Ectodermal cell (in vitro differentiated cells): ENCODE measurements at regions not wholly inside any gene's neighbourhood (a gene's known extent, or its start where the extent isn't known, plus 50 kb on each side); places are given as distances from the start of the nearest gene placed in this dataset.

Experiments used
- H3K27ac ChIP-seq: 2 replicates; pipeline ENCODE4 v1.7.0; 2013; ENCODE audit warnings: mild to moderate bottlenecking, low read depth, low read length; ENCODE audit not compliant: insufficient read depth, poor library complexity, severe bottlenecking
- H3K27me3 ChIP-seq: 2 replicates; pipeline ENCODE4 v1.7.0; 2013; ENCODE audit warnings: mild to moderate bottlenecking, low read length; ENCODE audit not compliant: insufficient read depth, control insufficient read depth, poor library complexity, severe bottlenecking
- H3K36me3 ChIP-seq: one replicate; pipeline ENCODE4 v1.7.0; 2013; ENCODE audit warnings: low read length; ENCODE audit not compliant: control insufficient read depth, insufficient read depth
- H3K4me1 ChIP-seq: one replicate; pipeline ENCODE4 v1.7.0; 2013; ENCODE audit warnings: low read length; ENCODE audit not compliant: control insufficient read depth, insufficient read depth
- H3K4me3 ChIP-seq: 2 replicates; pipeline ENCODE4 v1.7.0; 2013; ENCODE audit warnings: low read depth, low read length, control low read depth; ENCODE audit not compliant: insufficient read depth
- H3K9me3 ChIP-seq: 2 replicates; pipeline ENCODE4 v1.7.0; 2013; ENCODE audit warnings: mild to moderate bottlenecking, low read length, moderate library complexity; ENCODE audit not compliant: control insufficient read depth
- WGBS, 2 experiments: methylation state at CpG; one replicate each; pipeline ENCODE4 v1.1.7; 2013; ENCODE audit warnings: missing lambda C conversion rate in 2 of 2; 5-methylcytosine and 5-hydroxymethylcytosine counted together

GRCh38 chr14:97468220-97468619, 671.0 kb downstream of the VRK1 start:
- H3K4me1 ChIP-seq = peaks cover 3% of the 10 kb centered on the region
- 90 to 92% methylated on average over 4 to 6 of the region's 6 CpGs for WGBS, 2 experiments
- H3K4me3 ChIP-seq = no peak overlapping the region
- H3K27me3 ChIP-seq = no peaks in the 10 kb centered on the region
- no peaks in the 10 kb centered on the region for H3K36me3 ChIP-seq
- H3K9me3 ChIP-seq = no peaks in the 10 kb centered on the region
- no peak overlapping the region for H3K27ac ChIP-seq

DNA sequence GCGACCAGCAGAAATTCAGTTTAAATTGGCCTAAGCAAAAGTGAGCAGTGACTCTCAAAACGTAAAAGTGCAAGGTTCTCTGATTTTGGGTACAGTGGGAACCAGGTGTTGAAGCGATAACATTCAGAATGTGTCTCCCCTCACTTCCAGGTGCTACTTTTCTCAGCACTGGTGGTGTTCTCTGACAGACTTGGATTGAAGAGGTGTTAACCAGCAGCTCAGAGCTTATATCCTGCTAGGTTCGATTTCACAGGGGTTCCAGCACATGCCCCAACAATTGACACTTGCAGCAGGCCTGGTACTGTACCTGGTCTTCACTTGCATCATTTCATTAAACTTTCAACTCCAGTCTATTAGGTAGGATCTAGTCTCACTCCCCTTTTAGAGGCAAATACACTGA, 680.2 kb downstream of the VRK1 start:
- Histone ChIP-seq H3K4me3 (no peak overlapping the region), H3K9me3 (no peaks in the 10 kb centered on the region), H3K4me1 (no peaks in the 10 kb centered on the region), H3K27ac (no peak overlapping the region), H3K36me3 (no peaks in the 10 kb centered on the region), H3K27me3 (no peaks in the 10 kb centered on the region)
- 94% methylated on average over 4 of the region's 4 CpGs for WGBS, 2 experiments

DNA sequence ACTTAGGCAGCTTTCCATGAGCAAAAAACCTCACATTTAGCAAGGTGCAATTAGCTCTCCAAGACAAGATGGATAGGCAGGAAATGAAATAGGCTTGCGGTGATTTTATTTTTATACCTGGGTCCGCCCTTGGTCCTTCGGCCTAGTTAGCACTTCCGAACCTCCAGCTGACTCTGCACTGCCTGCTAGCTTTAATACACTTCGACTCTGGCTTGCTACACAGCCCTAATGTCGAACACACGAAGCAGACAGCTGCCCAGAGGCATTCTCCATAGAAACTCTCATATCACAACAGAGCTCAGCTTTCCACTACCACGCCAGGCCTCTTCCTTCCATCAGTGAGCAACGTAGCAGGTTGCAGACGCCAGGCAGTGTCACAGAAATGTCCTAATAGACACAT, 688.0 kb downstream of the VRK1 start:
- no peaks in the 10 kb centered on the region for H3K36me3 ChIP-seq
- H3K27ac ChIP-seq = no peak overlapping the region
- no peak overlapping the region for H3K4me3 ChIP-seq
- no peaks in the 10 kb centered on the region for H3K27me3 ChIP-seq
- 93 to 94% methylated on average over 10 of the region's 10 CpGs for WGBS, 2 experiments
- H3K4me1 ChIP-seq = no peaks in the 10 kb centered on the region
- H3K9me3 ChIP-seq = no peaks in the 10 kb centered on the region

- Histone ChIP-seq H3K9me3 (no peaks in the 10 kb centered on the region), H3K27ac (no peak overlapping the region), H3K4me1 (no peaks in the 10 kb centered on the region), H3K36me3 (no peaks in the 10 kb centered on the region), H3K4me3 (no peak overlapping the region), H3K27me3 (no peaks in the 10 kb centered on the region)
- WGBS, 2 experiments = 92% methylated on average over 13 of the region's 13 CpGs
Observed at GRCh38 chr14:97486601-97487120, 689.5 kb downstream of the VRK1 start.

GRCh38 chr14:97489750-97490149, 692.6 kb downstream of the VRK1 start:
- H3K27me3 ChIP-seq = no peaks in the 10 kb centered on the region
- 84 to 87% methylated on average over 9 to 10 of the region's 10 CpGs for WGBS, 2 experiments
- no peaks in the 10 kb centered on the region for H3K9me3 ChIP-seq
- H3K27ac ChIP-seq = no peak overlapping the region
- no peak overlapping the region for H3K4me3 ChIP-seq
- no peaks in the 10 kb centered on the region for H3K36me3 ChIP-seq
- H3K4me1 ChIP-seq = no peaks in the 10 kb centered on the region

DNA sequence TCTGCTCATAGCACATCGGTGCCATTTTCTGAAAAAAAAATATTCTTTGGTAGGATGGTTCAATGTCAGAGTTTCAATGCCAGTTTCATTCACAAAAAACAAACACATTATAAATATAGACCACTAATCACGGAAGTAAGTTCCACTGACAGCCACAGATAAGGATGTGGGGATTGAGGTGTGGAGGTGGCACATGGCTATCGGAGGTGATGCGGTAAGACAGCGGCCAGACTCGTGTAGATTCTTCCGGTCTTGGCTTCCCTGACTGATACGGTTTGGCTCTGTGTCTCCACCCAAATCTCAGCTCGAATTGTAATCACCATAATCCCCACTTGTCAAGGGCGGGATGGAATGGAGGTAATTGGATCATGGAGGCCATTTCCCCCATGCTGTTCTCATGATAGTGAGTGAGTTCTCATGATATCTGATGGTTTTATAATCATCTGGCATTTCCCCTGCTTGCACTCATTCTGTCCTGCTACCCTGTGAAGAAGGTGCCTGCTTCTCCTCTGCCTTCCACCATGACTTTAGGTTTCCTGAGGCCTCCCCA, 693.4 kb downstream of the VRK1 start:
- WGBS, 2 experiments = 93 to 95% methylated on average over 10 of the region's 10 CpGs

DNA sequence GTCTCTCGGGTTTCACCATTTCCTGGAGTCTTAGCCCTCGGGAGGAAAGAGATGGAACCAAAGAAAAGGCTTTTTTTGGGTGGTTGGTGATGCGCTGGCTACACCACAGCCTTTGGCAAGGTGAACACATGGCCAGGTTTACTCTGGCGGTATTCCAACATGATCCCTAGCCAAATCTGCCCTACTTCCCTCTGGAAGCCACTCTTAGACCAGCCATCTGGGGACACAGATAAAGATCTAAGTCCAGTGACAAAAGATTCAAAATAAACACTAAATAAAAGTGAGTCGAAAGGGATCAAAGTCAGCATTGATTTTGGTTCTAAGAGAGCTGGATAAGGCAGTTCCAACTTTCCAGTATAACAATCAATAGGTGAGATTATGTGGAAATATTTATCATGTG, 694.5 kb downstream of the VRK1 start:
- Histone ChIP-seq H3K27ac (no peak overlapping the region), H3K36me3 (no peaks in the 10 kb centered on the region), H3K9me3 (no peaks in the 10 kb centered on the region), H3K4me1 (no peaks in the 10 kb centered on the region), H3K4me3 (no peak overlapping the region), H3K27me3 (no peaks in the 10 kb centered on the region)
- WGBS, 2 experiments = 87 to 93% methylated on average over 4 to 5 of the region's 5 CpGs

More for the DNA sequence above, 693.4 kb downstream of the VRK1 start:
- Histone ChIP-seq H3K36me3 (no peaks in the 10 kb centered on the region), H3K27me3 (no peaks in the 10 kb centered on the region), H3K9me3 (no peaks in the 10 kb centered on the region), H3K4me1 (no peaks in the 10 kb centered on the region), H3K4me3 (no peak overlapping the region), H3K27ac (no peak overlapping the region)

DNA sequence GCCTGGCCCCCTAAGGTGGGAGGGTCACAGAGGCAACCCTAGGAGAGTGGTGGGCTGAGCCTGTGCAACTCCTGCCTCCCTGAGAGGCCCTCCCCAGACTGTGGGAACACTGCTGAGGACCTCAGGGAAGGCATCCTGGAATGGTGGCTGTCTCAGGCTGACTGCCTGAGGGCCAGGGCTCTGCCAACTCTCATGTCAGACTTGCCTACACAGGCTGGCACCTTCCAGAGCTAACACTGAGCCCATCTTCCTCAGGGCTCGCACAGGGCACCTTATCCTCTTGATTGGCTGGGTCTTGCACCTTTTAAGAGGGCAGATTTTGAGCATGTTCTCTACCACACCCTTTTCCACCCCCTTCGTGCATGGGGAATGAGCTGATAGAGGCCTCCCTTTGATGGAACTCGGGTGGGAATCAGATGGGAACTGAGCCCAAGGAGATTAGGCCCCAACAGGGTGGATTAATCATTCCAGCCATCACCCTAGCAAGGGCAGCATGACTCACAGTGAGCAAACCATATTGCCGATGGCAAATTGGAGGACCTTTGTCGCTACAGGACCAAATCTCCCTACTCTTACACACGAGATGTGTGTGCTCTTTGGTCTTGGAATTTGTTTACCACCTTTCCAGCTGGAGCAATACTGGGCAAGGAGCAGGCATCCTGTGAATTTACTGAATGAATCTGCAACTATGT, 702.8 kb downstream of the VRK1 start:
- Histone ChIP-seq H3K27ac (no peak overlapping the region), H3K36me3 (no peaks in the 10 kb centered on the region), H3K4me1 (no peaks in the 10 kb centered on the region), H3K4me3 (no peak overlapping the region), H3K27me3 (no peaks in the 10 kb centered on the region), H3K9me3 (no peaks in the 10 kb centered on the region)
- 89% methylated on average over 6 of the region's 6 CpGs for WGBS, 2 experiments

DNA sequence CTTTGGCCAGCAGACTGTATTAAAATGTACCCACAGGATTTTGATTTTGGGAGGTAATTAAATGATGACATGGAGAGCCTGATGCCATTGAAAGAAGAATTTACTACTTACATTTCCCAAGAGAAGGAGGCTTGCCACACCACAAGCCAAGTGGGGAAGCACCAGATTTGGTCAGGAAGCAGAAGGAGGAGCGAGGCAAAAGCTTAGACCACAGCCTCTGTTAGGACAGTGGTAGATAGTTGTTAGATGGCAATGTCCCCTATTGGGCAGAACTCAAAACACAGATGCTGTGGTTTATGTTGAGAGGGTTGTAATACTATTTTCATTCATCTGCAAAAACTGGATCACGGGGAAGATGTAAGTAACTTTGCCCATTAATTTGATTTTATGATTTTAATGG, 709.4 kb downstream of the VRK1 start:
- Histone ChIP-seq H3K9me3 (no peaks in the 10 kb centered on the region), H3K4me3 (no peak overlapping the region), H3K27me3 (no peaks in the 10 kb centered on the region), H3K27ac (no peak overlapping the region), H3K4me1 (no peaks in the 10 kb centered on the region), H3K36me3 (no peaks in the 10 kb centered on the region)
- 77 to 80% methylated on average over 2 of the region's 2 CpGs for WGBS, 2 experiments

GRCh38 chr14:97513891-97514290, 716.7 kb downstream of the VRK1 start:
- no peaks in the 10 kb centered on the region for H3K36me3 ChIP-seq
- H3K4me1 ChIP-seq = no peaks in the 10 kb centered on the region
- no peak overlapping the region for H3K27ac ChIP-seq
- H3K27me3 ChIP-seq = no peaks in the 10 kb centered on the region
- no peaks in the 10 kb centered on the region for H3K9me3 ChIP-seq
- H3K4me3 ChIP-seq = no peak overlapping the region
- WGBS, 2 experiments = 92 to 93% methylated on average over 3 to 5 of the region's 5 CpGs
